Kidney (tissue), 13 donors: ENCODE measurements at regions not wholly inside any gene's neighbourhood (a gene's known extent, or its start where the extent isn't known, plus 50 kb on each side); places are given as distances from the start of the nearest gene placed in this dataset.

ENCODE experiments used
- DNase-seq, 5 donors: peaks; one replicate each; pipeline ENCODE4 v3.0.0-alpha.2; 2013 to 2020
- FAIRE-seq: peaks from 2 replicates; lab custom pipeline; 2012; peaks lifted over from hg19 to GRCh38; lab: Jason Lieb, UNC
- H3K27ac ChIP-seq, 2 donors: one replicate each; pipeline ENCODE4 v1.7.0; 2013; ENCODE audit warnings: low read depth in 2 of 2, low read length in 2 of 2, inconsistent platforms in 1 of 2
- H3K27me3 ChIP-seq: one replicate; pipeline ENCODE4 v1.7.1; 2013; ENCODE audit warnings: low read length, inconsistent platforms; ENCODE audit not compliant: control insufficient read depth, insufficient read depth
- H3K36me3 ChIP-seq, 3 donors: one replicate each; pipeline versions ENCODE4 v1.7.0 to v1.7.1; 2013; ENCODE audit warnings: low read length in 3 of 3, control low read depth in 1 of 3, inconsistent platforms in 1 of 3; ENCODE audit not compliant: insufficient read depth in 3 of 3, control insufficient read depth in 2 of 3
- H3K4me1 ChIP-seq, 3 donors: one replicate each; pipeline versions ENCODE4 v1.7.0 to v1.7.1; 2013; ENCODE audit warnings: low read length in 3 of 3, inconsistent platforms in 1 of 3, low read depth in 1 of 3; ENCODE audit not compliant: control insufficient read depth in 2 of 3, insufficient read depth in 2 of 3
- H3K4me3 ChIP-seq, 3 donors: one replicate each; pipeline versions ENCODE4 v1.7.0 to v1.8.1; 2013; ENCODE audit warnings: low read length in 3 of 3, control low read depth in 1 of 3, inconsistent platforms in 1 of 3
- H3K9ac ChIP-seq, 3 donors: one replicate each; pipeline versions ENCODE4 v1.7.0 to v1.7.1; 2013; ENCODE audit warnings: low read length in 3 of 3, control low read depth in 1 of 3, inconsistent platforms in 1 of 3
- H3K9me3 ChIP-seq, 3 donors: one replicate each; pipeline versions ENCODE4 v1.7.0 to v1.7.1; 2013; ENCODE audit warnings: low read length in 3 of 3, control low read depth in 1 of 3, inconsistent platforms in 1 of 3; ENCODE audit not compliant: control insufficient read depth in 2 of 3, insufficient read depth in 1 of 3
- intact Hi-C: fragments of 100-400 bp; cut with DNase I; formaldehyde crosslinking; loops from one replicate; pipeline ENCODE4 v1.11.1; 2022
- TF ChIP-seq, protein P1 (sequence below): IDR thresholded peaks from 3 replicates; pipeline ENCODE4 v1.5.1; 2012; ENCODE audit warnings: mild to moderate bottlenecking, moderate library complexity, borderline replicate concordance; ENCODE audit not compliant: insufficient read depth; ENCODE audit errors: extremely low read depth
- donor health status: control.
- donor health status: control.
- donor health status: control.
- donor health status: control.
- donor health status: control.
- donor health status: DM: yes; HTN: yes; CAD: no.
- donor health status: Normal renal cell carcinoma (clear cell type).

DNA sequence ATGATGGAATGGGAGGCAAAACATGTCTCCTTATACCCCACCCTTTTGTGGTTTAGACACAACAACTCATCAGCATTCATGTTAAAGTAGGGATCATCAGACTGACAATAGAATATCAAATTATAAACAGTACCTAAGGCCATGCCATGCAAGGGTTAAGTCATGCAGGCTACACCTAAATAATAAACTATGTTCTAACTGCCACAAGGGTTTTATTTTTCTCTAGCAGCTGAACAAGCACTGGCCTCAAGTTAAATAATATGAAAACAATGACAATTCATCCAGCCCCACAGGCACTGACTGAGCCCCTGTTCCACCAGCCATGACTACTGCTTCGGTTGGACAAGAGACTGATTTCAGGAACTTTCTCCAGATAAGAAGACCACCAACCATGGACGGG lies 164.5 kb upstream of the PIRT start:
- intact Hi-C loops: no loop called here
- Histone ChIP-seq H3K4me1 (no peaks in the 10 kb centered on the region), H3K36me3 (no peaks in the 10 kb centered on the region), H3K27me3 (no peaks in the 10 kb centered on the region), H3K27ac (no peak overlapping the region), H3K4me3 (no peak overlapping the region), H3K9me3 (no peaks in the 10 kb centered on the region), H3K9ac (no peak overlapping the region)
- no peak for FAIRE-seq
- no peak for DNase-seq
- TF ChIP-seq, protein P1, sequence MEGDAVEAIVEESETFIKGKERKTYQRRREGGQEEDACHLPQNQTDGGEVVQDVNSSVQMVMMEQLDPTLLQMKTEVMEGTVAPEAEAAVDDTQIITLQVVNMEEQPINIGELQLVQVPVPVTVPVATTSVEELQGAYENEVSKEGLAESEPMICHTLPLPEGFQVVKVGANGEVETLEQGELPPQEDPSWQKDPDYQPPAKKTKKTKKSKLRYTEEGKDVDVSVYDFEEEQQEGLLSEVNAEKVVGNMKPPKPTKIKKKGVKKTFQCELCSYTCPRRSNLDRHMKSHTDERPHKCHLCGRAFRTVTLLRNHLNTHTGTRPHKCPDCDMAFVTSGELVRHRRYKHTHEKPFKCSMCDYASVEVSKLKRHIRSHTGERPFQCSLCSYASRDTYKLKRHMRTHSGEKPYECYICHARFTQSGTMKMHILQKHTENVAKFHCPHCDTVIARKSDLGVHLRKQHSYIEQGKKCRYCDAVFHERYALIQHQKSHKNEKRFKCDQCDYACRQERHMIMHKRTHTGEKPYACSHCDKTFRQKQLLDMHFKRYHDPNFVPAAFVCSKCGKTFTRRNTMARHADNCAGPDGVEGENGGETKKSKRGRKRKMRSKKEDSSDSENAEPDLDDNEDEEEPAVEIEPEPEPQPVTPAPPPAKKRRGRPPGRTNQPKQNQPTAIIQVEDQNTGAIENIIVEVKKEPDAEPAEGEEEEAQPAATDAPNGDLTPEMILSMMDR: no peak

DNA sequence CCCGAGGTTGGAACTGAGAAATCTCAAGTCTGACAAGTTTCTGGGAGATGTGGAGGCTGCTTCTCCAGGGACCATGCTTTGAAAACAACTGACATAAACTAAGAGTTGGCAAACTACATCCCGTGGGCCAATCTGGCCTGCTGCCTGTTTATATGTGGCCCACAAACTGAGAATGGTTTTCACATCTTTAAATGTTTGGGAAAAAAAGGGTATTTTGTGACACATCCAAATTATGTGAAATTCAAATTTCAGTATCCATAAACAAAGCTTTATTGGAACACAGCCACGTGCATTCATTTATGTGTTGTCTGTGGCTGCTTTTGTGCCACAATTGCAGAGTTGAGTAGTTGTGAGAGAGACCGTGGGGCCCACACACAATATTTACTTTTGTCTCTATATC lies 163.8 kb upstream of the PIRT start:
- FAIRE-seq (no peak), DNase-seq (no peak)
- H3K27ac ChIP-seq: no peak overlapping the region
- no peaks in the 10 kb centered on the region for H3K27me3 ChIP-seq
- no peaks in the 10 kb centered on the region for H3K4me1 ChIP-seq
- intact Hi-C loops: no loop called here
- no peaks in the 10 kb centered on the region for H3K36me3 ChIP-seq
- no peaks in the 10 kb centered on the region for H3K9me3 ChIP-seq
- H3K9ac ChIP-seq: no peak overlapping the region
- no peak overlapping the region for H3K4me3 ChIP-seq
- TF ChIP-seq, protein P1: no peak

DNA sequence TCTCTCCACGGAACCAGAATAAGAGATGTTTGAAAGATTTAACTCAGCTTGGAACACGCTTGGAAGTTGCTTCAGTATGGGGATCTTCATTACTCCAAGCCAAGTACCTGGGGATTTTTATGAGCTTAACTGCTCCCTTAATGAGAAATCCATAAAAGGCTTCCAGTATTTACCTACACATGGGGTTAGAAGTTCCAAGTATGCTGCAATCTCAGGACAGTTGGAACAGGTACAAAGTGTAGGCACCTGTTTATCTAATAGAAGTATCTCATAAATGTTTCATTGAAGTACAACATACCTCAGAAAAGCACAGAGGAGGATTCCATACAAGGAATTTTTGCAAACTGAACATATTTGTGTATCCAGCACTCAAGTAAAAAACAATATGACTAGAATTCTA lies 161.6 kb upstream of the PIRT start:
- no peak for DNase-seq
- Histone ChIP-seq H3K4me3 (no peak overlapping the region), H3K27ac (no peak overlapping the region), H3K9ac (no peak overlapping the region), H3K4me1 (no peaks in the 10 kb centered on the region), H3K36me3 (no peaks in the 10 kb centered on the region), H3K9me3 (no peaks in the 10 kb centered on the region), H3K27me3 (no peaks in the 10 kb centered on the region)
- no peak for FAIRE-seq
- intact Hi-C loops: no loop called here
- TF ChIP-seq, protein P1: no peak

DNA sequence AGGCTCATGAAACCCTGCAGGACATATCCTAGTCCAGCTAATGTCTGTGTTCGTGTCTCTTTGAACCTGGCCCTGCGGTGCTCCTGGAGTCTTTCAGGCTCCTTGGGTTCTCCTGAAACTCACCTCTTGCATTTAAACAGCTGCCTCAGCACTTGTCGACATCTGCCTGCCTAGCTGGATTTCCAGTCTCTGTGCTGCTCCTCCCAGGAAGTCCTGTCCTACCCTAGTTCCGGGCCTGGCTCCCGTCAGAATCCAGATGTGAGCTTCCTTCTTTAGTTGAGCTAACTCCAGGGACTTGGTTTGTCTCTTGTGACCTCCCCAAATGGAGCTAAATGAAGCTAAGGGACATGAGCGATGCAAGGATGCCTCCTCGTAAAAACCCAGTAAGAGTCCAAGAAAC lies 155.2 kb upstream of the PIRT start:
- Histone ChIP-seq H3K9ac (no peak overlapping the region), H3K9me3 (no peaks in the 10 kb centered on the region), H3K4me3 (no peak overlapping the region), H3K4me1 (no peaks in the 10 kb centered on the region), H3K27ac (no peak overlapping the region), H3K36me3 (no peaks in the 10 kb centered on the region), H3K27me3 (no peaks in the 10 kb centered on the region)
- FAIRE-seq (no peak), DNase-seq (peak in 2 of 5 donors; percentile 2 to 25)
- intact Hi-C loops: no loop called here
- TF ChIP-seq, protein P1: no peak
